GM15510 (cell line): ENCODE measurements at regions not wholly inside any gene's neighbourhood (a gene's known extent, or its start where the extent isn't known, plus 50 kb on each side); places are given as distances from the start of the nearest gene placed in this dataset.

Experiments
- POLR2A ChIP-seq: IDR thresholded peaks from 3 replicates; pipeline ENCODE4 v1.6.1; 2011; ENCODE audit warnings: borderline replicate concordance; ENCODE audit not compliant: insufficient read length; ENCODE audit errors: extremely low read depth

DNA sequence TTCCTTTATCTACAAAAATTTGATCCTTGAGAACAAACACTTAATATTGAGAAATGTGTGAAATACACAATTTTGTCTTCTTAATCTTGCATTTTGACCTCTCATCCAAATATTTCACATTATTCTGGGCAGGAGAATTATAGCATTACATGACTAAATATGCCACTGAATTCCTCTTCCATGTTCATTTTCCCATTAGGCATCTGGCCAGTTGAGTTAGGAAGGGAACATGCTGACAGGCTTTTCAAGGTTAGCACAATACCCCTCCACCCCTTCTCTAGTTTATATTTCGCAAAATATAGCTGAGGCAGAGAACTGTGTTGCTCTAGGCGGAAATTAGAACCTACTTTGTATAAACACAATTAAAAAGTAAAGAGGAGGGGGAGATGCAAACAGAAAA, 271.7 kb upstream of the ZC3H12C start:
- no peak for TF ChIP-seq POLR2A

- no peak for TF ChIP-seq POLR2A
Observed at GRCh38 chr11:109822436-109823102, 270.6 kb upstream of the ZC3H12C start.

GRCh38 chr11:109828387-109828786, 264.8 kb upstream of the ZC3H12C start:
- no peak for TF ChIP-seq POLR2A

DNA sequence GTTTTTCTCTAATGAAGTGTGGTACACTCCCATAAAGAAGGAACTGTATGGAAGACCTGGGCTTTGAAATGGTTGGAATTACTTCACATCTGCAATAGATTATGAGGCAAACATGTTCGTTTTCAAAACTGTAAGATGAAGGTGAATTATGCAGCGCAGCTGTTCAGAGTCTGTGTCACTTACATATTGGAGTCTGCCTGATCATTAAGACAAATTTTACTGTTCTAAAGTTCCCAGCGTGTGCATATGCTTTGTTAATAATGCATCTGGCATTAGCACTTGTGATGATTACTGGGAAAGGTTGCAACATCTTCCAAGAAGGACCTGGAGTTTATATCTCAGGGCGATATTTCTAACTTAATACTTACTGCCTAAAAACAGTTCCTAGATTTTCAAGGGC, 255.2 kb upstream of the ZC3H12C start:
- no peak for TF ChIP-seq POLR2A

DNA sequence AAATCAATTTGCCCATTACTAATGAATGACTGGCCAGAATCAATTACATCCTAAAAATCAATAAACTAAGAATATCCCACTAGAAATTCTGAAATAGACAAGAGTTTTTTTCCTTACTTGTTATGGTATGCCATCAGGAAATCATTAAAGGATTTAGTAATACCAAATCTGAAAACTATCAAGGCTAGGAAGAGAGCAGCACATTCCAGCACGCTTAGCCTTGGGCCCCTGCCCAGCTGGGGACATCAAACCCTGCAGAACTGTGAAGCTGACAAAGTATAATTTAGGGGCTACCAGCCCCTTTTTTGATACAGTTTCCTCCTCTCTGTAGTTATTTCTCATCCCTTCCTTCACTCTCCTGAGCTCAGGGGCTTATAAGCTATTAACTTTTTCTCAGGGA, 247.8 kb upstream of the ZC3H12C start:
- TF ChIP-seq POLR2A = no peak

- TF ChIP-seq POLR2A = no peak
Observed at GRCh38 chr11:109847621-109848020, 245.6 kb upstream of the ZC3H12C start.

- TF ChIP-seq POLR2A = no peak
Observed at GRCh38 chr11:109849051-109849450, 244.1 kb upstream of the ZC3H12C start.

DNA sequence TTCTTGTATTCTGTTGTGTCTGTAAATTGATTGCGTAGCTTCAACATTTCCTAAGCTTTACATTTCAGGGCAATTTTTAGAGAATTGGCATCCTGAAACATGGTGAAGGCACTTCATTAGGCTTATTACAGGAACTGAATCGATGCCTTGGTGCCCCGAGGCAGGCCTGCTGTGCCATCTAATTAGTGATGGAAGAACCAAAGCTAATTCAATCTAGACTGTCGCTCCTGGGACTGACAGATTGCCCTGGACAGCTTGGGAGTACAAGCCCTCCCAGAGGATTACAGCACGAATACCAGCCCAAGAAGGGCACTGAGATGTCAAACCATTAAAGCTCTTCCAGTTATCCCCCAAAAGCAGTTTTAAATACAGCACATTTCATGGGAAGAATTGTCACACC, 243.2 kb upstream of the ZC3H12C start:
- TF ChIP-seq POLR2A = no peak

DNA sequence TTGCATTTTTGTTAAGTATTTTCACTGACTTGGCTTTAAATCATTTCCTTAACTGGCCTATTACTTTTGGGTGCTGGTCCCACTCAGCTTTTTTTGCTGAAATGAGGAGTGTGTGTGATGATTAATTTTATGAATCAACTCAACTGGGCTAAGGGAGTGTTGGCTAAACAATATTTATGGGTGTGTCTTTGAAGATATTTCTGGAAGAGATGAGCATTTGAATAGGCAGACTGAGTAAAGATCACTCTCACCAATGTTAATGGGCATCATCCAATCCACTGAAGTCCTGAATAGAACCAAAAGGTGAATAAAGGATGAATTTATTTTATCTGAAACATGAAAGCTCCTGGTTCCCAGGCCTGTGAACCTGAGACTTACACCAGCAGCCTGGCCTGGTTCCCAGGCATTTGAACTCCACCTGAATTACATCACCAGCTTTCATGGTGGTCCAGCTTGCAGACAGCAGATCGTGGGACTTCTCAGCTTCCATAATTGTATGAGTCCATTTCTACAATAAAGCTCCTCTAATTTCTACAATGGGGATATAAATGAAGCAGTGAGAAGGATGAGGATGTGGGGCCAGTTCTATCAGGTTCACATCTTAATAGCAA, 241.3 kb upstream of the ZC3H12C start:
- no peak for TF ChIP-seq POLR2A

- no peak for TF ChIP-seq POLR2A
Observed at GRCh38 chr11:109853156-109853776, 239.9 kb upstream of the ZC3H12C start.

GRCh38 chr11:109854731-109855130, 238.5 kb upstream of the ZC3H12C start:
- no peak for TF ChIP-seq POLR2A

DNA sequence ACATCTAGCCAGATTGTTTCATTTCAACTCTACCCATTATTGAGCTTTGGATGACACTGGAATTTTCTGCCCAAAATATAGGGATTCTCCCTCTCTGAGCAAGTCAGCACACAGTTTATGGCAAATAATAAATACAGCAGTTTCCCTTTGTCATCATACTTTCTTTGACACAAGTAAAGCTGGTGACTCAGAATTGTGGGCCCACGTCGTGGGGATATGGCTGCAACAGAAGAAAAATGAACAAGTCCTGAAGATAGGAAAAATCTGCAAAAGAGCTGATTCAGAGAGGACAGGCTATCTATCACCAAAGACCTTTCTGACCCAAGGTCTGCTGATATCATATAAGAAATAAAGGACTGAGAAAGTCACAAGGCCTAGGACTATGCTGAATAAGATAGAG, 236.3 kb upstream of the ZC3H12C start:
- no peak for TF ChIP-seq POLR2A

GRCh38 chr11:109857637-109858036, 235.6 kb upstream of the ZC3H12C start:
- no peak for TF ChIP-seq POLR2A

GRCh38 chr11:109858152-109858551, 235.0 kb upstream of the ZC3H12C start:
- no peak for TF ChIP-seq POLR2A

GRCh38 chr11:109859045-109859724, 234.0 kb upstream of the ZC3H12C start:
- TF ChIP-seq POLR2A = no peak
